Neural progenitor cell (in vitro differentiated cells): ENCODE measurements at regions not wholly inside any gene's neighbourhood (a gene's known extent, or its start where the extent isn't known, plus 50 kb on each side); places are given as distances from the start of the nearest gene placed in this dataset.

Experiments used
- EZH2 ChIP-seq: fragments of 200-600 bp; sonication (generic); IDR thresholded peaks from 2 replicates; pipeline ENCODE4 v1.6.1; 2017; ENCODE audit warnings: antibody characterized with exemption, mild to moderate bottlenecking, moderate library complexity
- TF ChIP-seq, protein P1 (sequence below): fragments of 200-600 bp; sonication (generic); IDR thresholded peaks from 2 replicates; pipeline ENCODE4 v1.5.1; 2017; ENCODE audit warnings: antibody characterized with exemption, mild to moderate bottlenecking

DNA sequence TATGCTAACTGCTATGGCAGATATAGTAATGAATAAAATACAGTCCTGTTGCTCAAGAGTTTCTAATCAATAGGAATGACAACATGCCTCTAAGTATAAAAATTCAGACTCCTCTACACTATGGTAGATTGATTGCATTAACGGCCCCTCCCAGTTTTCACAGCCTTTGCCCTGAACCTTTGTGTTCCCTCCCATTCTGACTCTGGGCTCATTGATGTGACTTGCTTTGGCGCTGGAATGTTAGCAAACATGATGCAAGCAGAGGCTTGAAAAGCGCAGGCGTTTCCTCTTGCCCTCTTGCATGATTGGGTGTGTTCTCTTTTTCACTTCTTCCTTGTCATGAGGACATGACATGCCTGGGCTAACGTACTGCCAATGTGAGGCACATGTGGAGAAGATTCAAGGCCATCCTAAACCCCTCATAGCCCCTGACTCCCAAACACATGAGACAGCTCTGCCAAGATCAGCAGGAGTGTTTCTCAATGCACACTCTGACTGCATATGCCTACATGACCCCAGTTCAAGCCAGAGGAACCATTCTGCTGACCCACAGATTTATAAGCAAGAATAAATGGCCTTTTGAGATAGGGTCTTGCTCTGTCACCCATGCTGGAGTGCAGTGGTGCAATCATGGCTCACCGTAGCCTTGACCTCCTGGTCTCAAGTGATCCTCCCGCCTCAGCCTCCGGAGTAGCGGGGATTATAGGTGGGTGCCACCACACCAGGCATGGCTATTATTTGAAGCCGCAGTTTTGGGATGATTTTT, 49.7 kb upstream of the CD28 start:
- TF ChIP-seq, protein P1, sequence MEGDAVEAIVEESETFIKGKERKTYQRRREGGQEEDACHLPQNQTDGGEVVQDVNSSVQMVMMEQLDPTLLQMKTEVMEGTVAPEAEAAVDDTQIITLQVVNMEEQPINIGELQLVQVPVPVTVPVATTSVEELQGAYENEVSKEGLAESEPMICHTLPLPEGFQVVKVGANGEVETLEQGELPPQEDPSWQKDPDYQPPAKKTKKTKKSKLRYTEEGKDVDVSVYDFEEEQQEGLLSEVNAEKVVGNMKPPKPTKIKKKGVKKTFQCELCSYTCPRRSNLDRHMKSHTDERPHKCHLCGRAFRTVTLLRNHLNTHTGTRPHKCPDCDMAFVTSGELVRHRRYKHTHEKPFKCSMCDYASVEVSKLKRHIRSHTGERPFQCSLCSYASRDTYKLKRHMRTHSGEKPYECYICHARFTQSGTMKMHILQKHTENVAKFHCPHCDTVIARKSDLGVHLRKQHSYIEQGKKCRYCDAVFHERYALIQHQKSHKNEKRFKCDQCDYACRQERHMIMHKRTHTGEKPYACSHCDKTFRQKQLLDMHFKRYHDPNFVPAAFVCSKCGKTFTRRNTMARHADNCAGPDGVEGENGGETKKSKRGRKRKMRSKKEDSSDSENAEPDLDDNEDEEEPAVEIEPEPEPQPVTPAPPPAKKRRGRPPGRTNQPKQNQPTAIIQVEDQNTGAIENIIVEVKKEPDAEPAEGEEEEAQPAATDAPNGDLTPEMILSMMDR = no peak
- TF ChIP-seq EZH2 = no peak
